ENCODE measurements at regions not wholly inside any gene's neighbourhood (a gene's known extent, or its start where the extent isn't known, plus 50 kb on each side); places are given as distances from the start of the nearest gene placed in this dataset.

DNA sequence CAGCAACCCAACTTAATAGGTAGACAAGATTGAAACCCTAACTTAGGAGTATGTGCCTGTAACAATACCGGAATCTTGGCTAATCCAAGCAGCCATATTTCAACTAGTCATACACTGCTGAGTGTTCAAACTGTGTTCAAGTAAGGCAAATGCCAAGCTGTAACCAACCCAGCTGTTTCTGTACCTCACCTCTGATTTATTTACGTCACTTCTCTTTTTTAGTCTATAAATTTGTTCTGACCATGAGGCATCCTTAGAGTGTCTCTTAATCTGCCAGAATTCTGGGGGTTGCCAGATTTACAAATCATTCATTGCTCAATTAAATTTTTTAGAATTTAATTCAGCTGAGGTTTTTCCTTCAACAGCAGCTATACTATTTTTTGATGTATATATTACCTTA lies 723.2 kb downstream of the CDH18 start (continued):
- TF ChIP-seq, protein P1, sequence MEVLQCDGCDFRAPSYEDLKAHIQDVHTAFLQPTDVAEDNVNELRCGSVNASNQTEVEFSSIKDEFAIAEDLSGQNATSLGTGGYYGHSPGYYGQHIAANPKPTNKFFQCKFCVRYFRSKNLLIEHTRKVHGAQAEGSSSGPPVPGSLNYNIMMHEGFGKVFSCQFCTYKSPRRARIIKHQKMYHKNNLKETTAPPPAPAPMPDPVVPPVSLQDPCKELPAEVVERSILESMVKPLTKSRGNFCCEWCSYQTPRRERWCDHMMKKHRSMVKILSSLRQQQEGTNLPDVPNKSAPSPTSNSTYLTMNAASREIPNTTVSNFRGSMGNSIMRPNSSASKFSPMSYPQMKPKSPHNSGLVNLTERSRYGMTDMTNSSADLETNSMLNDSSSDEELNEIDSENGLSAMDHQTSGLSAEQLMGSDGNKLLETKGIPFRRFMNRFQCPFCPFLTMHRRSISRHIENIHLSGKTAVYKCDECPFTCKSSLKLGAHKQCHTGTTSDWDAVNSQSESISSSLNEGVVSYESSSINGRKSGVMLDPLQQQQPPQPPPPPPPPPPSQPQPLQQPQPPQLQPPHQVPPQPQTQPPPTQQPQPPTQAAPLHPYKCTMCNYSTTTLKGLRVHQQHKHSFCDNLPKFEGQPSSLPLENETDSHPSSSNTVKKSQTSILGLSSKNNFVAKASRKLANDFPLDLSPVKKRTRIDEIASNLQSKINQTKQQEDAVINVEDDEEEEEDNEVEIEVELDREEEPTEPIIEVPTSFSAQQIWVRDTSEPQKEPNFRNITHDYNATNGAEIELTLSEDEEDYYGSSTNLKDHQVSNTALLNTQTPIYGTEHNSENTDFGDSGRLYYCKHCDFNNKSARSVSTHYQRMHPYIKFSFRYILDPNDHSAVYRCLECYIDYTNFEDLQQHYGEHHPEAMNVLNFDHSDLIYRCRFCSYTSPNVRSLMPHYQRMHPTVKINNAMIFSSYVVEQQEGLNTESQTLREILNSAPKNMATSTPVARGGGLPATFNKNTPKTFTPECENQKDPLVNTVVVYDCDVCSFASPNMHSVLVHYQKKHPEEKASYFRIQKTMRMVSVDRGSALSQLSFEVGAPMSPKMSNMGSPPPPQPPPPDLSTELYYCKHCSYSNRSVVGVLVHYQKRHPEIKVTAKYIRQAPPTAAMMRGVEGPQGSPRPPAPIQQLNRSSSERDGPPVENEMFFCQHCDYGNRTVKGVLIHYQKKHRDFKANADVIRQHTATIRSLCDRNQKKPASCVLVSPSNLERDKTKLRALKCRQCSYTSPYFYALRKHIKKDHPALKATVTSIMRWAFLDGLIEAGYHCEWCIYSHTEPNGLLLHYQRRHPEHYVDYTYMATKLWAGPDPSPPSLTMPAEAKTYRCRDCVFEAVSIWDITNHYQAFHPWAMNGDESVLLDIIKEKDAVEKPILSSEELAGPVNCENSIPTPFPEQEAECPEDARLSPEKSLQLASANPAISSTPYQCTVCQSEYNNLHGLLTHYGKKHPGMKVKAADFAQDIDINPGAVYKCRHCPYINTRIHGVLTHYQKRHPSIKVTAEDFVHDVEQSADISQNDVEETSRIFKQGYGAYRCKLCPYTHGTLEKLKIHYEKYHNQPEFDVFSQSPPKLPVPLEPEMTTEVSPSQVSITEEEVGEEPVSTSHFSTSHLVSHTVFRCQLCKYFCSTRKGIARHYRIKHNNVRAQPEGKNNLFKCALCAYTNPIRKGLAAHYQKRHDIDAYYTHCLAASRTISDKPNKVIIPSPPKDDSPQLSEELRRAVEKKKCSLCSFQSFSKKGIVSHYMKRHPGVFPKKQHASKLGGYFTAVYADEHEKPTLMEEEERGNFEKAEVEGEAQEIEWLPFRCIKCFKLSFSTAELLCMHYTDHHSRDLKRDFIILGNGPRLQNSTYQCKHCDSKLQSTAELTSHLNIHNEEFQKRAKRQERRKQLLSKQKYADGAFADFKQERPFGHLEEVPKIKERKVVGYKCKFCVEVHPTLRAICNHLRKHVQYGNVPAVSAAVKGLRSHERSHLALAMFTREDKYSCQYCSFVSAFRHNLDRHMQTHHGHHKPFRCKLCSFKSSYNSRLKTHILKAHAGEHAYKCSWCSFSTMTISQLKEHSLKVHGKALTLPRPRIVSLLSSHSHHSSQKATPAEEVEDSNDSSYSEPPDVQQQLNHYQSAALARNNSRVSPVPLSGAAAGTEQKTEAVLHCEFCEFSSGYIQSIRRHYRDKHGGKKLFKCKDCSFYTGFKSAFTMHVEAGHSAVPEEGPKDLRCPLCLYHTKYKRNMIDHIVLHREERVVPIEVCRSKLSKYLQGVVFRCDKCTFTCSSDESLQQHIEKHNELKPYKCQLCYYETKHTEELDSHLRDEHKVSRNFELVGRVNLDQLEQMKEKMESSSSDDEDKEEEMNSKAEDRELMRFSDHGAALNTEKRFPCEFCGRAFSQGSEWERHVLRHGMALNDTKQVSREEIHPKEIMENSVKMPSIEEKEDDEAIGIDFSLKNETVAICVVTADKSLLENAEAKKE (CRISPR knock-in tag; IDR thresholded peaks at IDR 0.05), result no peak
- no peak for TF ChIP-seq ZNF114 (CRISPR knock-in tag; IDR thresholded peaks at IDR 0.05)
- TF ChIP-seq POLR2AphosphoS5 (IDR thresholded peaks at IDR 0.05; ENCODE audit: low read depth), result no peak
- TF ChIP-seq CREB1 (CRISPR knock-in tag; IDR thresholded peaks at IDR 0.05; ENCODE audit: low read depth), result no peak
- no peak for TF ChIP-seq EZH2phosphoT487 (IDR thresholded peaks at IDR 0.05; ENCODE audit: unreplicated experiment)
- TF ChIP-seq NANOG (IDR thresholded peaks at IDR 0.05; ENCODE audit: borderline replicate concordance), result no peak
- TF ChIP-seq JUNB (IDR thresholded peaks at IDR 0.05; ENCODE audit: unreplicated experiment), result no peak
- TF ChIP-seq ZNF331 (CRISPR knock-in tag; IDR thresholded peaks at IDR 0.05; ENCODE audit: low read depth), result no peak

DNA sequence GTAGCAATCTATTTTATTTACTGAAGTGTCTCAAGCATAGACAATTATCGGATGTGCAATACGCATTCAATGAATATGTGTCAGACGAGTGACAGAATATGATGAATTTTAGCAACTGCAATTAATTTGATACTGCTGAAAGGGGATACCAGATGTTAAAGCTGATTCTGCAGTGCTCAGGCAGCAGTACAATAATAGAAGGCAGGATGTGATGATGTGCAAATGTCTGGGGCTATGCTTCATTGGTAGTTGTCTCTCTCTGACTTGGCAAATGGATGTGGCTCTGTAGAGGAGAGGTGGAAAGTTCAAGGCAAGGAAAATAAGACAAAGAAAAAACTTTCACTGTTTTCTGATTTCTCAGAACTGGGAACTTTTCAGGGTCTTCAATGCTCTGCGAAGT lies 721.2 kb downstream of the CDH18 start:
- Histone ChIP-seq H3K27me3 (ENCODE audit: insufficient read depth) (no peaks in the 10 kb centered on the region), H3K27ac (ENCODE audit: low read depth) (no peak overlapping the region), H3K4me2 (no peak overlapping the region), H3K79me2 (replicated peaks; ENCODE audit: insufficient read depth) (no peaks in the 10 kb centered on the region), H3K36me3 (ENCODE audit: insufficient read depth) (no peaks in the 10 kb centered on the region), H4K20me1 (replicated peaks; ENCODE audit: insufficient read depth) (no peaks in the 10 kb centered on the region), H2AFZ (no peak overlapping the region), H3K9me2 (ENCODE audit: insufficient read depth) (peaks cover 11% of the 10 kb centered on the region), H3F3A (replicated peaks; ENCODE audit: low read depth) (no peaks in the 10 kb centered on the region), H3K4me3 (no peak overlapping the region), H3K4me1 (ENCODE audit: insufficient read depth) (no peaks in the 10 kb centered on the region)
- Mint-ChIP-seq H3K9me3 (peaks cover 5% of the 10 kb centered on the region; the same call in 2 of the 3 replicates), H3K4me3 (no peak overlapping the region), H3K36me3 (ENCODE audit: low read depth) (peaks cover 3% of the 10 kb centered on the region; the same call in 2 of the 3 replicates), H3K27ac (no peak overlapping the region; the same call in 1 of the 2 replicates), H3K27me3 (ENCODE audit: insufficient read depth, low read depth, poor library complexity) (no peaks in the 10 kb centered on the region), H3K4me1 (peaks cover 3% of the 10 kb centered on the region; the same call in 1 of the 3 replicates)
- ATAC-seq (no peak), DNase-seq (ENCODE audit: low spot score) (no peak)
- TF ChIP-seq EZH2phosphoT487 (IDR thresholded peaks at IDR 0.05; ENCODE audit: unreplicated experiment), result no peak
- TF ChIP-seq NANOG (IDR thresholded peaks at IDR 0.05; ENCODE audit: borderline replicate concordance), result no peak
- TF ChIP-seq, protein P2, sequence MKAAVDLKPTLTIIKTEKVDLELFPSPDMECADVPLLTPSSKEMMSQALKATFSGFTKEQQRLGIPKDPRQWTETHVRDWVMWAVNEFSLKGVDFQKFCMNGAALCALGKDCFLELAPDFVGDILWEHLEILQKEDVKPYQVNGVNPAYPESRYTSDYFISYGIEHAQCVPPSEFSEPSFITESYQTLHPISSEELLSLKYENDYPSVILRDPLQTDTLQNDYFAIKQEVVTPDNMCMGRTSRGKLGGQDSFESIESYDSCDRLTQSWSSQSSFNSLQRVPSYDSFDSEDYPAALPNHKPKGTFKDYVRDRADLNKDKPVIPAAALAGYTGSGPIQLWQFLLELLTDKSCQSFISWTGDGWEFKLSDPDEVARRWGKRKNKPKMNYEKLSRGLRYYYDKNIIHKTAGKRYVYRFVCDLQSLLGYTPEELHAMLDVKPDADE (IDR thresholded peaks at IDR 0.05), result no peak
- no peak for TF ChIP-seq ZNF331 (CRISPR knock-in tag; IDR thresholded peaks at IDR 0.05; ENCODE audit: low read depth)
- TF ChIP-seq CREB1 (CRISPR knock-in tag; IDR thresholded peaks at IDR 0.05; ENCODE audit: low read depth), result no peak
- TF ChIP-seq, protein P3, sequence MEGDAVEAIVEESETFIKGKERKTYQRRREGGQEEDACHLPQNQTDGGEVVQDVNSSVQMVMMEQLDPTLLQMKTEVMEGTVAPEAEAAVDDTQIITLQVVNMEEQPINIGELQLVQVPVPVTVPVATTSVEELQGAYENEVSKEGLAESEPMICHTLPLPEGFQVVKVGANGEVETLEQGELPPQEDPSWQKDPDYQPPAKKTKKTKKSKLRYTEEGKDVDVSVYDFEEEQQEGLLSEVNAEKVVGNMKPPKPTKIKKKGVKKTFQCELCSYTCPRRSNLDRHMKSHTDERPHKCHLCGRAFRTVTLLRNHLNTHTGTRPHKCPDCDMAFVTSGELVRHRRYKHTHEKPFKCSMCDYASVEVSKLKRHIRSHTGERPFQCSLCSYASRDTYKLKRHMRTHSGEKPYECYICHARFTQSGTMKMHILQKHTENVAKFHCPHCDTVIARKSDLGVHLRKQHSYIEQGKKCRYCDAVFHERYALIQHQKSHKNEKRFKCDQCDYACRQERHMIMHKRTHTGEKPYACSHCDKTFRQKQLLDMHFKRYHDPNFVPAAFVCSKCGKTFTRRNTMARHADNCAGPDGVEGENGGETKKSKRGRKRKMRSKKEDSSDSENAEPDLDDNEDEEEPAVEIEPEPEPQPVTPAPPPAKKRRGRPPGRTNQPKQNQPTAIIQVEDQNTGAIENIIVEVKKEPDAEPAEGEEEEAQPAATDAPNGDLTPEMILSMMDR (conservative IDR thresholded peaks at IDR 0.05; ENCODE audit: low read depth in 2 of 2), result no peak
- no peak for TF ChIP-seq STAT1 (IDR thresholded peaks at IDR 0.05; ENCODE audit: unreplicated experiment)
- TF ChIP-seq EZH2 (IDR thresholded peaks at IDR 0.05; ENCODE audit: low read depth, unreplicated experiment), result no peak
- no peak for TF ChIP-seq ZNF114 (CRISPR knock-in tag; IDR thresholded peaks at IDR 0.05)
